MM.1S (cell line): ENCODE measurements at regions not wholly inside any gene's neighbourhood (a gene's known extent, or its start where the extent isn't known, plus 50 kb on each side); places are given as distances from the start of the nearest gene placed in this dataset.
A peak's percentile ranks its signal among the peaks of the same experiment; 100 is the strongest.
"Not testable (repeated sequence)": the region's sequence is repeated elsewhere in the genome, so short reads cannot be mapped to it uniquely, and the experiment has no call there.

Source experiments
- DNase-seq: peaks from one replicate; pipeline ENCODE4 v3.0.0-alpha.2; 2015
- H2AFZ ChIP-seq: fragments of 300-600 bp; sonication (generic); 2 replicates; pipeline ENCODE4 v1.6.0; 2016; ENCODE audit warnings: antibody characterized with exemption, low read length
- H3F3A ChIP-seq: fragments of 300-600 bp; sonication (generic); 2 replicates; pipeline ENCODE4 v1.6.1; 2016; ENCODE audit warnings: mild to moderate bottlenecking, antibody characterized with exemption, low read length, moderate library complexity, mixed read lengths; ENCODE audit not compliant: insufficient read depth
- H3K27ac ChIP-seq: fragments of 300-600 bp; sonication (generic); 2 replicates; pipeline ENCODE4 v1.5.1; 2016; ENCODE audit warnings: mild to moderate bottlenecking, low read length
- H3K27me3 ChIP-seq: fragments of 300-600 bp; sonication (generic); replicated peaks from 2 replicates; pipeline ENCODE4 v1.6.0; 2016; ENCODE audit warnings: low read length; ENCODE audit not compliant: insufficient read depth
- H3K36me3 ChIP-seq: fragments of 300-600 bp; sonication (generic); replicated peaks from 2 replicates; pipeline ENCODE4 v1.6.1; 2016; ENCODE audit warnings: mild to moderate bottlenecking, low read length, mixed read lengths; ENCODE audit not compliant: insufficient read depth
- H3K4me1 ChIP-seq: fragments of 300-600 bp; sonication (generic); 2 replicates; pipeline ENCODE4 v1.6.1; 2016; ENCODE audit warnings: low read length, mixed read lengths
- H3K4me2 ChIP-seq: fragments of 300-600 bp; sonication (generic); 2 replicates; pipeline ENCODE4 v1.6.0; 2016; ENCODE audit warnings: low read depth, low read length
- H3K4me3 ChIP-seq: fragments of 300-600 bp; sonication (generic); 2 replicates; pipeline ENCODE4 v1.5.1; 2016; ENCODE audit warnings: low read length, mixed read lengths
- H3K79me2 ChIP-seq: fragments of 300-600 bp; sonication (generic); 2 replicates; pipeline ENCODE4 v1.6.1; 2016; ENCODE audit warnings: mixed run types, low read length, mixed read lengths
- H3K9ac ChIP-seq: fragments of 300-600 bp; sonication (generic); 2 replicates; pipeline ENCODE4 v1.6.1; 2016; ENCODE audit warnings: low read length, mixed read lengths
- H3K9me2 ChIP-seq: fragments of 300-600 bp; sonication (generic); replicated peaks from 2 replicates; pipeline ENCODE4 v1.6.1; 2016; ENCODE audit warnings: mild to moderate bottlenecking, low read length, mixed read lengths; ENCODE audit not compliant: insufficient read depth
- H3K9me3 ChIP-seq: fragments of 300-600 bp; sonication (generic); replicated peaks from 2 replicates; pipeline ENCODE4 v1.6.1; 2016; ENCODE audit warnings: mild to moderate bottlenecking, low read length, mixed read lengths; ENCODE audit not compliant: insufficient read depth
- H4K20me1 ChIP-seq: fragments of 300-600 bp; sonication (generic); 2 replicates; pipeline ENCODE4 v1.6.1; 2016; ENCODE audit warnings: mild to moderate bottlenecking, low read length, moderate library complexity, mixed read lengths; ENCODE audit not compliant: insufficient read depth
- EZH2 ChIP-seq: fragments of 300-600 bp; sonication (generic); optimal IDR thresholded peaks from 2 replicates; pipeline ENCODE3; 2017; ENCODE audit warnings: low read depth, mild to moderate bottlenecking, antibody characterized with exemption, low read length, mixed read lengths
- EZH2phosphoT487 ChIP-seq: fragments of 300-600 bp; sonication (generic); IDR thresholded peaks from 2 replicates; pipeline ENCODE4 v1.6.1; 2018; ENCODE audit warnings: antibody characterized with exemption, low read length
- TF ChIP-seq, protein P1 (sequence below): fragments of 300-600 bp; sonication (generic); IDR thresholded peaks from 2 replicates; pipeline ENCODE4 v1.5.1; 2016; ENCODE audit warnings: antibody characterized with exemption, low read length, mixed read lengths

DNA sequence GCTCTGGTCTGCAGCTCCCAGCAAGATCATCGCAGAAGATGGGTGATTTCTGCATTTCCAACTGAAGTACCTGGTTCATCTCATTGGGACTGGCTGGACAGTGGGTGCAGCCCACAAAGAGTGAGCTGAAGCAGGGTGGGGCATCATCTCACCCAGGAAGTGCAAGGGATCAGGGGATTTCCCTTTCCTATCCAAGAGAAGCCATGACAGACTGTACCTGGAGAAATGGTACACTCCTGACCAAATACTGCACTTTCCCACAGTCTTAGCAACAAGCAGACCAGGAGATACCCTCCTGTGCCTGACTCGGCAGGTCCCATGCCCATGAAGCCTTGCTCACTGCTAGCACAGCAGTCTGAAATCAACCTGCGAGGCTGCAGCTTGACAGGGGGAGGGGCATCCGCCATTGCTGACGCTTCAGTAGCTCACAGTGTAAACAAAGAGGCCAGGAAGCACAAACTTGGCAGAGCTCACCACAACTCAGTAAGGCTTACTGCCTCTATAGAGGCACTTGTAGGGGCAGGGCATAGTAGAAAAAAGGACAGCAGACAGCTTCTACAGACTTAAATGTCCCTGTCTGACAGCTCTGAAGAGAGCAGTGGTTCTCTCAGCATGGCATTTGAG lies 60.5 kb downstream of the AREG start:
- DNase-seq = peak; percentile 77
- not testable (repeated sequence) for H3F3A ChIP-seq, H3K9ac ChIP-seq, H3K36me3 ChIP-seq, H4K20me1 ChIP-seq, H3K4me1 ChIP-seq, H3K79me2 ChIP-seq, H3K4me3 ChIP-seq, H3K9me3 ChIP-seq, H3K9me2 ChIP-seq, H3K27me3 ChIP-seq
- peak overlapping the region; percentile 29; the same call in 1 of the 2 replicates for H3K27ac ChIP-seq
- H2AFZ ChIP-seq = peak overlapping the region; percentile 74
- peak overlapping the region; percentile 28; the same call in 1 of the 2 replicates for H3K4me2 ChIP-seq

DNA sequence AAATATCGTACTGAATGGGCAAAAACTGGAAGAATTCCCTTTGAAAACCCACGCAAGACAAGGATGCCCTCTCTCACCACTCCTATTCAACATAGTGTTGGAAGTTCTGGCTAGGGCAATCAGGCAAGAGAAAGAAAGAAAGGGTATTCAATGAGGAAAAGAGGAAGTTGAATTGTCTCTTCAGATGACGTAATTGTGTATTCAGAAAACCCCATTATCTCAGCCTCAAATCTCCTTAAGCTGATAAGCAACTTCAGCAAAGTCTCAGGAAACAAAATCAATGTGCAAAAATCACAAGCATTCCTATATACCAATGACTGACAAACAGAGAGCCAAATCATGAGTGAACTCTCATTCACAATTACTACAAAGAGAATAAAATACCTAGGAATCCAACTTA lies 64.4 kb downstream of the AREG start:
- not testable (repeated sequence) for H3K9me2 ChIP-seq, DNase-seq, H2AFZ ChIP-seq, H3K4me2 ChIP-seq, H3K27me3 ChIP-seq, H3K9me3 ChIP-seq, H3K9ac ChIP-seq, H3K36me3 ChIP-seq, H4K20me1 ChIP-seq, H3K4me1 ChIP-seq, H3K4me3 ChIP-seq, H3K79me2 ChIP-seq, H3K27ac ChIP-seq, H3F3A ChIP-seq

DNA sequence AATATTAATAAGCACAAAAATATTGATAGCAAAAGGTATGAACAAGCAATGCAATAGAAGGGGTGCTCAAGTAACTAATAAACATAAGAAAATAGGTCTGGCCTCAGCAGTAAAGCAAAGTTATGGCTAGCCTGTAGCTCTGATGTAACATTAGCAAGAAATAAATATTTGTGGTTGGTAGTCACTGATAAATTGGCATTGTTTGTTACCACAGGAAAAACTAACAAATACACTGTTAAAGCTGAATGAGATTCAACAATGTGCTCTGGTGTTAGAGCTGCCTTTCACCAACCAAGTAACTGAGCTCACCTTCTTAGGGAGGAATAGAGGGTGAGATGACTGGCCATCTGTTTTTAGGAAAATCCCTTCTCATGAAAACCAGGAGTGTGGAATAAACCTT lies 71.4 kb downstream of the AREG start:
- Histone ChIP-seq H3K9me2 (no peaks in the 10 kb centered on the region), H3K4me2 (no peak overlapping the region), H3K4me1 (no peaks in the 10 kb centered on the region), H3K27ac (no peak overlapping the region), H3K9me3 (no peaks in the 10 kb centered on the region), H2AFZ (no peak overlapping the region), H3F3A (no peaks in the 10 kb centered on the region), H3K27me3 (no peaks in the 10 kb centered on the region), H3K4me3 (no peak overlapping the region), H4K20me1 (no peaks in the 10 kb centered on the region), H3K9ac (no peak overlapping the region), H3K79me2 (no peaks in the 10 kb centered on the region), H3K36me3 (no peaks in the 10 kb centered on the region)
- no peak for DNase-seq
- TF ChIP-seq, protein P1, sequence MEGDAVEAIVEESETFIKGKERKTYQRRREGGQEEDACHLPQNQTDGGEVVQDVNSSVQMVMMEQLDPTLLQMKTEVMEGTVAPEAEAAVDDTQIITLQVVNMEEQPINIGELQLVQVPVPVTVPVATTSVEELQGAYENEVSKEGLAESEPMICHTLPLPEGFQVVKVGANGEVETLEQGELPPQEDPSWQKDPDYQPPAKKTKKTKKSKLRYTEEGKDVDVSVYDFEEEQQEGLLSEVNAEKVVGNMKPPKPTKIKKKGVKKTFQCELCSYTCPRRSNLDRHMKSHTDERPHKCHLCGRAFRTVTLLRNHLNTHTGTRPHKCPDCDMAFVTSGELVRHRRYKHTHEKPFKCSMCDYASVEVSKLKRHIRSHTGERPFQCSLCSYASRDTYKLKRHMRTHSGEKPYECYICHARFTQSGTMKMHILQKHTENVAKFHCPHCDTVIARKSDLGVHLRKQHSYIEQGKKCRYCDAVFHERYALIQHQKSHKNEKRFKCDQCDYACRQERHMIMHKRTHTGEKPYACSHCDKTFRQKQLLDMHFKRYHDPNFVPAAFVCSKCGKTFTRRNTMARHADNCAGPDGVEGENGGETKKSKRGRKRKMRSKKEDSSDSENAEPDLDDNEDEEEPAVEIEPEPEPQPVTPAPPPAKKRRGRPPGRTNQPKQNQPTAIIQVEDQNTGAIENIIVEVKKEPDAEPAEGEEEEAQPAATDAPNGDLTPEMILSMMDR = no peak
- TF ChIP-seq EZH2 (no peak), EZH2phosphoT487 (no peak)

DNA sequence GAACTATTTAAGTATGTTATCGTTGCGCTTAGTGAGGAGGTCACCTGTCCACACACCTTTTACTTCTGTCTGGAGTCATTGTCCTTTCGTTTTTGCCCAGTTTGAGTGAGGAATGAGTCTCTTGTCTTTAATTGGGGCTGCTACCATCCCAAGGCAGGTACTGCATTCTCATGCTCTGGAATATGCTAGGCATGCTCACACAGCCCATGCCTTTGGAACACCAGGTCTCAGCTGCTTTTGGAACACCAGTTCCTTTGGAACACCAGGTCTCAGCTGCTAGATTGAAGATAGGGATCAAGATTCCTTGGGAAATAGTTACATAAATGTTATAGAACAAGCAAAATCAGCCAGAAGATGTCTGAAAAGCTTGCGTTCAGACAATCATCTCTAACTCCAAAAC lies 73.1 kb downstream of the AREG start:
- Histone ChIP-seq H3K79me2 (no peaks in the 10 kb centered on the region), H3K9ac (no peak overlapping the region), H3K36me3 (no peaks in the 10 kb centered on the region), H3K4me1 (no peaks in the 10 kb centered on the region), H3K4me2 (no peak overlapping the region), H4K20me1 (no peaks in the 10 kb centered on the region), H3K4me3 (no peak overlapping the region), H3F3A (no peaks in the 10 kb centered on the region), H3K9me3 (no peaks in the 10 kb centered on the region), H3K27me3 (no peaks in the 10 kb centered on the region), H3K27ac (no peak overlapping the region), H3K9me2 (no peaks in the 10 kb centered on the region), H2AFZ (no peak overlapping the region)
- DNase-seq = no peak
- TF ChIP-seq EZH2 = no peak
- TF ChIP-seq, protein P1 = no peak
- TF ChIP-seq EZH2phosphoT487 = no peak
